PFSK-1 (cell line): ENCODE measurements at regions not wholly inside any gene's neighbourhood (a gene's known extent, or its start where the extent isn't known, plus 50 kb on each side); places are given as distances from the start of the nearest gene placed in this dataset.

Source experiments
- POLR2AphosphoS5 ChIP-seq: IDR thresholded peaks from 2 replicates; pipeline ENCODE4 v1.6.1; 2012; ENCODE audit warnings: low read depth, mild to moderate bottlenecking, control low read depth, low read length, moderate library complexity
- TAF1 ChIP-seq: IDR thresholded peaks from 2 replicates; pipeline ENCODE4 v1.6.1; 2012; ENCODE audit warnings: low read length, control low read depth, borderline replicate concordance; ENCODE audit not compliant: insufficient read depth

DNA sequence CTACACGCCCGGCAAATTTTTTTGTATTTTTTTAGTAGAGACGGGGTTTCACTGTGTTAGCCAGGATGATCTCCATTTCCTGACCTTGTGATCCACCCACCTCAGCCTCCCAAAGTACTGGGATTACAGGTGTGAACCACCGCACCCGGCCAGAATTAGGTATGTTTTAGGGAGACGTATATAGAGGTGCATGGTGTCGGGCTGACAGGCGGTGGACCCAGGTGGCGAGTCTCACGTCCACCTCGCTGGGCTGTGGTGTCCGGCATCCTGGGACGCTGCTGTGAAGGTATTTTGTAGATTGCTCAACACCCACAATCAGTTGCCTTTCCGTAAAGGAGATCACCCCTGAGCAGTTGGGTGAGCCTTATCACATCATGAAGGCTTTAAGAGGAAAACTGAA, 728.6 kb downstream of the BRD1 start:
- TF ChIP-seq TAF1: no peak
- TF ChIP-seq POLR2AphosphoS5: no peak
